Ovary (tissue), 3 donors: ENCODE measurements at regions not wholly inside any gene's neighbourhood (a gene's known extent, or its start where the extent isn't known, plus 50 kb on each side); places are given as distances from the start of the nearest gene placed in this dataset.

ENCODE experiments used
- CTCF ChIP-seq, 3 donors: fragments of 450-650 bp in 2 of 3; fragments of 200-600 bp in 1 of 3; IDR thresholded peaks; one replicate each; pipeline versions ENCODE4 v1.5.1 to v1.8.0; 2016 to 2022; ENCODE audit warnings: antibody characterized with exemption in 3 of 3, mild to moderate bottlenecking in 1 of 3
- POLR2A ChIP-seq: fragments of 450-650 bp; IDR thresholded peaks from one replicate; pipeline ENCODE4 v1.6.1; 2017; ENCODE audit warnings: antibody characterized with exemption, mild to moderate bottlenecking, moderate library complexity
- donor health status: DM: no; HTN: no; CAD: no.

- no peak for TF ChIP-seq POLR2A
- TF ChIP-seq CTCF (IDR thresholded peaks at IDR 0.05), result no peak
Observed at GRCh38 chr3:107100573-107100972, 276.7 kb upstream of the CCDC54 start.
